Endothelial cell of umbilical vein (primary cell): ENCODE measurements at regions not wholly inside any gene's neighbourhood (a gene's known extent, or its start where the extent isn't known, plus 50 kb on each side); places are given as distances from the start of the nearest gene placed in this dataset.
"Not testable (repeated sequence)": the region's sequence is repeated elsewhere in the genome, so short reads cannot be mapped to it uniquely, and the experiment has no call there.

ENCODE experiments used
- BruUV-seq: library from RNA; stranded (reverse); fragments of 400-500 nt; replicated peaks from 2 replicates; lab custom pipeline; 2021; lab: Mats Ljungman, UMichigan
- CTCF ChIA-PET: fragments of 300-600, 350-600 bp; sonication (Branson Sonifier 250); formaldehyde crosslinking; loops from one replicate; lab custom pipeline; 2021; ENCODE audit warnings: antibody characterized with exemption, inconsistent platforms; lab: Charles Lee
- POLR2A ChIA-PET: fragments of 300-600, 350-600 bp; sonication (Branson Sonifier 250); formaldehyde crosslinking; loops from one replicate; lab custom pipeline; 2021; ENCODE audit warnings: antibody characterized with exemption, inconsistent platforms; lab: Charles Lee
- DNase-seq: peaks from one replicate; pipeline ENCODE4 v3.0.0-alpha.2; 2011; ENCODE audit warnings: low read depth, low spot score
- FAIRE-seq: peaks from 2 replicates; lab custom pipeline; 2011; peaks lifted over from hg19 to GRCh38; lab: Jason Lieb, UNC
- H2AFZ ChIP-seq: 2 replicates; pipeline ENCODE4 v1.6.0; 2012; ENCODE audit warnings: low read depth, low read length, control low read depth, inconsistent platforms
- H3K27ac ChIP-seq: 2 replicates; pipeline ENCODE4 v1.5.1; 2011; ENCODE audit warnings: low read depth, mild to moderate bottlenecking, control low read depth, low read length, moderate library complexity; ENCODE audit not compliant: insufficient read depth
- H3K27me3 ChIP-seq, 2 experiments: 2 replicates each; pipeline versions ENCODE4 v1.6.0 to v1.6.1; 2011; ENCODE audit warnings: low read length in 2 of 2, mixed read lengths in 1 of 2; ENCODE audit not compliant: control insufficient read depth in 2 of 2, insufficient read depth in 2 of 2
- H3K36me3 ChIP-seq, 2 experiments: 2 replicates in 1 of 2; 3 replicates in 1 of 2; pipeline ENCODE4 v1.5.1; 2011; ENCODE audit warnings: low read length in 2 of 2, mild to moderate bottlenecking in 1 of 2, moderate library complexity in 1 of 2; ENCODE audit not compliant: control insufficient read depth in 2 of 2, insufficient read depth in 2 of 2; ENCODE audit errors: extremely low read depth in 1 of 2
- H3K4me1 ChIP-seq: 3 replicates; pipeline ENCODE4 v1.5.1; 2011; ENCODE audit warnings: mild to moderate bottlenecking, low read length; ENCODE audit not compliant: control insufficient read depth, insufficient read depth; ENCODE audit errors: extremely low read depth
- H3K4me2 ChIP-seq: 2 replicates; pipeline ENCODE4 v1.6.1; 2011; ENCODE audit warnings: low read length, control low read depth, mixed read lengths; ENCODE audit not compliant: insufficient read depth
- H3K4me3 ChIP-seq, 3 experiments: fragments of 200-600 bp in 1 of 3; sonication (generic), shearing (Covaris generic) in 1 of 3; replicated peaks in 1 of 3; 2 replicates each; pipeline ENCODE4 v1.5.1; 2011 to 2016; ENCODE audit warnings: control low read depth in 3 of 3, low read length in 3 of 3, mild to moderate bottlenecking in 2 of 3, inconsistent platforms in 1 of 3, low read depth in 1 of 3, moderate library complexity in 1 of 3; ENCODE audit not compliant: insufficient read depth in 1 of 3
- H3K79me2 ChIP-seq: 2 replicates; pipeline ENCODE4 v1.6.0; 2012; ENCODE audit warnings: low read length, inconsistent platforms; ENCODE audit not compliant: control insufficient read depth, insufficient read depth
- H3K9ac ChIP-seq: replicated peaks from 2 replicates; pipeline ENCODE3; 2011; ENCODE audit warnings: low read length, control low read depth; ENCODE audit not compliant: insufficient read depth; ENCODE audit errors: extremely low read depth
- H3K9me1 ChIP-seq: replicated peaks from 3 replicates; pipeline ENCODE4 v1.6.0; 2011; ENCODE audit warnings: mild to moderate bottlenecking, low read length; ENCODE audit not compliant: control insufficient read depth, insufficient read depth; ENCODE audit errors: extremely low read depth
- H3K9me3 ChIP-seq: replicated peaks from 2 replicates; pipeline ENCODE4 v1.5.1; 2012; ENCODE audit warnings: low read length, inconsistent platforms; ENCODE audit not compliant: control insufficient read depth, insufficient read depth
- H4K20me1 ChIP-seq: replicated peaks from 2 replicates; pipeline ENCODE3; 2011; ENCODE audit warnings: mild to moderate bottlenecking, low read length; ENCODE audit not compliant: control insufficient read depth, insufficient read depth; ENCODE audit errors: extremely low read depth
- EZH2 ChIP-seq: IDR thresholded peaks from 2 replicates; pipeline ENCODE4 v1.6.1; 2012; ENCODE audit warnings: borderline replicate concordance, low read depth, mild to moderate bottlenecking, moderate library complexity, low read length, inconsistent platforms; ENCODE audit not compliant: severe bottlenecking
- FOS ChIP-seq: IDR thresholded peaks from 2 replicates; pipeline ENCODE4 v1.6.1; 2011; ENCODE audit warnings: mild to moderate bottlenecking, low read length, moderate library complexity, borderline replicate concordance; ENCODE audit not compliant: insufficient read depth
- GATA2 ChIP-seq: IDR thresholded peaks from 2 replicates; pipeline ENCODE4 v1.7.0; 2011; ENCODE audit warnings: low read depth, mild to moderate bottlenecking, moderate library complexity, mixed read lengths, low read length; ENCODE audit not compliant: insufficient read length, insufficient read depth
- JUN ChIP-seq: IDR thresholded peaks from 2 replicates; pipeline ENCODE4 v1.6.1; 2011; ENCODE audit warnings: borderline replicate concordance, low read depth; ENCODE audit not compliant: insufficient read length, insufficient read depth
- MYC ChIP-seq: IDR thresholded peaks from one replicate; pipeline ENCODE4 v1.6.1; 2011; ENCODE audit warnings: mild to moderate bottlenecking, low read depth, low read length
- POLR2A ChIP-seq: IDR thresholded peaks from 2 replicates; pipeline ENCODE4 v1.6.1; 2012; ENCODE audit warnings: low read depth, mild to moderate bottlenecking, control low read depth, low read length
- POLR2AphosphoS5 ChIP-seq: IDR thresholded peaks from 2 replicates; pipeline ENCODE4 v1.6.1; 2012; ENCODE audit warnings: low read depth, mild to moderate bottlenecking, control low read depth, low read length, moderate library complexity; ENCODE audit not compliant: insufficient read depth
- dilution Hi-C: fragments of 300-500 bp; cut with MboI; formaldehyde crosslinking; loops from one replicate; pipeline ENCODE4 v1.15.0; 2019; ENCODE audit warnings: low sequenced_read_pairs; ENCODE audit not compliant: extremely low pct_ligation_motif_present
- intact Hi-C: fragments of 100-400 bp; cut with micrococcal nuclease; formaldehyde crosslinking; loops from one replicate; pipeline ENCODE4 v1.10.0; 2022
- TF ChIP-seq, protein P1 (sequence below): IDR thresholded peaks from 2 replicates; pipeline ENCODE4 v1.6.1; 2011; ENCODE audit not compliant: insufficient read depth, insufficient read length
- TF ChIP-seq, protein P2 (sequence below), 2 donors: IDR thresholded peaks; 1 replicate in 1 of 2; 2 replicates in 1 of 2; pipeline ENCODE4 v1.5.1; 2011; ENCODE audit warnings: low read length in 2 of 2, mild to moderate bottlenecking in 2 of 2, moderate library complexity in 2 of 2, control low read depth in 1 of 2, inconsistent platforms in 1 of 2, low read depth in 1 of 2; ENCODE audit not compliant: insufficient read depth in 1 of 2; ENCODE audit errors: extremely low read depth in 1 of 2

DNA sequence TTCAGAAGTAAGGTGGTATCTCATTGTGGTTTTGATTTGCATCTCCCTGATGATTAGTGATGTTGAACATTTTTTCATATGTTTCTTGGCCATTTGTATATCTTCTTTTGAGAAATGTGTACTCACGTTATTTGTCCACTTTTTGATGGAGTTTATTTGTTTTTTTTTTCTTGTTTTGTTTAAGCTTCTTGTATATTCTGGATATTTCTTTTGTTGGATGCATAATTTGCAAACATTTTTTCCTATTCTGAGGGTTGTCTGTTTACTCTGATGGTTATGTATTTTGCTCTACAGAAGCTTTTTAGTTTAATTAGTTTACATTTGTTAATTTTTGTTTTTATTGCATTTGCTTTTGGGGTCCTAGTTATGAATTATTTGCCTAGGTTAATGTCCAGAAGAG is 927.4 kb upstream of the LRFN5 start:
- no peaks in the 10 kb centered on the region for H4K20me1 ChIP-seq
- H3K27ac ChIP-seq: no peak overlapping the region
- no peaks in the 10 kb centered on the region for H3K4me1 ChIP-seq
- dilution Hi-C loops (no loop called here), intact Hi-C loops (no loop called here)
- DNase-seq (no peak), FAIRE-seq (no peak)
- H3K27me3 ChIP-seq: no peaks in the 10 kb centered on the region
- no peak overlapping the region for H3K9ac ChIP-seq
- H3K36me3 ChIP-seq: no peaks in the 10 kb centered on the region
- no peaks in the 10 kb centered on the region for H3K79me2 ChIP-seq
- ChIA-PET CTCF (no interaction called here), POLR2A (no interaction called here)
- H2AFZ ChIP-seq: no peak overlapping the region
- BruUV-seq: no TSS peak
- H3K4me2 ChIP-seq: no peak overlapping the region
- TF ChIP-seq JUN (no peak), GATA2 (no peak), EZH2 (no peak), POLR2AphosphoS5 (no peak), FOS (no peak), POLR2A (no peak), MYC (no peak)
- TF ChIP-seq, protein P1, sequence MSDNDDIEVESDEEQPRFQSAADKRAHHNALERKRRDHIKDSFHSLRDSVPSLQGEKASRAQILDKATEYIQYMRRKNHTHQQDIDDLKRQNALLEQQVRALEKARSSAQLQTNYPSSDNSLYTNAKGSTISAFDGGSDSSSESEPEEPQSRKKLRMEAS: no peak
- TF ChIP-seq, protein P2, sequence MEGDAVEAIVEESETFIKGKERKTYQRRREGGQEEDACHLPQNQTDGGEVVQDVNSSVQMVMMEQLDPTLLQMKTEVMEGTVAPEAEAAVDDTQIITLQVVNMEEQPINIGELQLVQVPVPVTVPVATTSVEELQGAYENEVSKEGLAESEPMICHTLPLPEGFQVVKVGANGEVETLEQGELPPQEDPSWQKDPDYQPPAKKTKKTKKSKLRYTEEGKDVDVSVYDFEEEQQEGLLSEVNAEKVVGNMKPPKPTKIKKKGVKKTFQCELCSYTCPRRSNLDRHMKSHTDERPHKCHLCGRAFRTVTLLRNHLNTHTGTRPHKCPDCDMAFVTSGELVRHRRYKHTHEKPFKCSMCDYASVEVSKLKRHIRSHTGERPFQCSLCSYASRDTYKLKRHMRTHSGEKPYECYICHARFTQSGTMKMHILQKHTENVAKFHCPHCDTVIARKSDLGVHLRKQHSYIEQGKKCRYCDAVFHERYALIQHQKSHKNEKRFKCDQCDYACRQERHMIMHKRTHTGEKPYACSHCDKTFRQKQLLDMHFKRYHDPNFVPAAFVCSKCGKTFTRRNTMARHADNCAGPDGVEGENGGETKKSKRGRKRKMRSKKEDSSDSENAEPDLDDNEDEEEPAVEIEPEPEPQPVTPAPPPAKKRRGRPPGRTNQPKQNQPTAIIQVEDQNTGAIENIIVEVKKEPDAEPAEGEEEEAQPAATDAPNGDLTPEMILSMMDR (IDR thresholded peaks at IDR 0.05; ENCODE audit: extremely low read depth in 1 of 2, insufficient read depth in 1 of 2, low read depth in 1 of 2, low read length in 2 of 2): no peak
- H3K9me3 ChIP-seq: peaks cover 4% of the 10 kb centered on the region
- no peaks in the 10 kb centered on the region for H3K9me1 ChIP-seq
- H3K4me3 ChIP-seq: no peak overlapping the region

DNA sequence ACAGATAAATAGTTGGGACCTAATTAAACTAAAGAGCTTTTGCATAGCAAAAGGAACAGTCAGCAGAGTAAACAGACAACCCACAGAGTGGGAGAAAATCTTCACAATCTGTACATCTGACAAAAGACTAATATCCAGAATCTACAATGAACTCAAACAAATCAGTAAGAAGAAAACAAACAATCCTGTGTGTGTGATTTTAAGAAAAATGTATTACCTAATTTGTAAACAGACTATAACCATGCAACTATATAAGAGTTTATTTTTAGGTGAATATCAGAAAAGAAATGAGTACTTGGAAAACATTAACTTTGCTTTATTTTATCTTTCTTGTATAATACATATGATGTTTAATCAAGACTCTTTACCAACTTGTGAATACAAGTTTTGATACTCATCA is 929.5 kb upstream of the LRFN5 start:
- DNase-seq, H3K36me3 ChIP-seq, H3K79me2 ChIP-seq, dilution Hi-C loops, H3K9me1 ChIP-seq, H3K4me3 ChIP-seq, H3K9ac ChIP-seq, FAIRE-seq, H3K9me3 ChIP-seq, CTCF ChIA-PET, POLR2A ChIA-PET, BruUV-seq, H3K27ac ChIP-seq, H4K20me1 ChIP-seq, H3K27me3 ChIP-seq, intact Hi-C loops, H2AFZ ChIP-seq, H3K4me2 ChIP-seq, H3K4me1 ChIP-seq: not testable (repeated sequence)
